CD14-positive monocyte (primary cell): ENCODE measurements at regions not wholly inside any gene's neighbourhood (a gene's known extent, or its start where the extent isn't known, plus 50 kb on each side); places are given as distances from the start of the nearest gene placed in this dataset.

Source experiments
- DNase-seq, 3 donors: peaks; one replicate each; pipeline ENCODE4 v3.0.0-alpha.2; 2011 to 2022
- H2AFZ ChIP-seq: 2 replicates; pipeline ENCODE4 v1.6.0; 2012; ENCODE audit warnings: mild to moderate bottlenecking, low read depth, low read length, inconsistent platforms; ENCODE audit not compliant: insufficient read depth, poor library complexity, severe bottlenecking
- H3K27ac ChIP-seq, 2 donors: 1 replicate in 1 of 2; 2 replicates in 1 of 2; pipeline ENCODE4 v1.5.1; 2012 to 2013; ENCODE audit warnings: low read length in 2 of 2, control low read depth in 1 of 2, inconsistent platforms in 1 of 2, low read depth in 1 of 2, mild to moderate bottlenecking in 1 of 2
- H3K27me3 ChIP-seq, 2 donors: one replicate each; pipeline versions ENCODE4 v1.6.0 to v1.6.1; 2011 to 2013; ENCODE audit warnings: low read length in 2 of 2; ENCODE audit not compliant: control insufficient read depth in 2 of 2, insufficient read depth in 2 of 2
- H3K36me3 ChIP-seq, 2 donors: replicated peaks in 1 of 2; 1 replicate in 1 of 2; 2 replicates in 1 of 2; pipeline versions ENCODE4 v1.5.1 to v1.6.1; 2012 to 2013; ENCODE audit warnings: low read length in 2 of 2, control low read depth in 1 of 2, inconsistent platforms in 1 of 2, mild to moderate bottlenecking in 1 of 2; ENCODE audit not compliant: insufficient read depth in 2 of 2, control insufficient read depth in 1 of 2
- H3K4me1 ChIP-seq, 2 donors: 1 replicate in 1 of 2; 2 replicates in 1 of 2; pipeline versions ENCODE4 v1.5.1 to v1.6.1; 2012 to 2013; ENCODE audit warnings: low read length in 2 of 2, control low read depth in 1 of 2, inconsistent platforms in 1 of 2, mild to moderate bottlenecking in 1 of 2, moderate library complexity in 1 of 2; ENCODE audit not compliant: insufficient read depth in 2 of 2, control insufficient read depth in 1 of 2
- H3K4me2 ChIP-seq: replicated peaks from 2 replicates; pipeline ENCODE3; 2012; ENCODE audit warnings: low read length, moderate library complexity, mild to moderate bottlenecking; ENCODE audit not compliant: poor library complexity, severe bottlenecking; ENCODE audit errors: extremely low read depth
- H3K4me3 ChIP-seq, 3 experiments: fragments of 200-600 bp in 1 of 3; sonication (generic) in 1 of 3; replicated peaks in 1 of 3; 1 replicate in 2 of 3; 2 replicates in 1 of 3; pipeline ENCODE4 v1.5.1; 2011 to 2013; ENCODE audit warnings: low read length in 3 of 3, mild to moderate bottlenecking in 3 of 3, control low read depth in 2 of 3, low read depth in 2 of 3, inconsistent platforms in 1 of 3, moderate library complexity in 1 of 3
- H3K79me2 ChIP-seq: 2 replicates; pipeline ENCODE4 v1.6.0; 2012; ENCODE audit warnings: mild to moderate bottlenecking, control low read depth, inconsistent platforms, low read length, moderate library complexity; ENCODE audit not compliant: insufficient read depth
- H3K9ac ChIP-seq: 2 replicates; pipeline ENCODE4 v1.6.0; 2017; ENCODE audit warnings: low read length, mild to moderate bottlenecking; ENCODE audit not compliant: insufficient read depth, poor library complexity, severe bottlenecking
- H3K9me3 ChIP-seq, 2 donors: replicated peaks in 1 of 2; 1 replicate in 1 of 2; 2 replicates in 1 of 2; pipeline versions ENCODE4 v1.5.1 to v1.6.1; 2012 to 2013; ENCODE audit warnings: low read length in 2 of 2, control low read depth in 1 of 2; ENCODE audit not compliant: control insufficient read depth in 1 of 2, insufficient read depth in 1 of 2
- H4K20me1 ChIP-seq: 2 replicates; pipeline ENCODE4 v1.6.0; 2012; ENCODE audit warnings: mild to moderate bottlenecking, low read length, control low read depth, moderate library complexity; ENCODE audit not compliant: insufficient read depth
- H3K27ac Mint-ChIP-seq, 7 donors: one replicate each; pipeline ENCODE4 v1.8.0; 2020; ENCODE audit warnings: mild to moderate bottlenecking in 7 of 7, mixed read lengths in 7 of 7, moderate library complexity in 6 of 7, inconsistent platforms in 2 of 7
- H3K27me3 Mint-ChIP-seq, 3 donors: one replicate each; pipeline ENCODE4 v1.8.0; 2021 to 2022; ENCODE audit warnings: low read depth in 3 of 3, mild to moderate bottlenecking in 3 of 3, mixed read lengths in 3 of 3, moderate library complexity in 3 of 3, inconsistent platforms in 1 of 3
- H3K36me3 Mint-ChIP-seq, 2 donors: one replicate each; pipeline ENCODE4 v1.8.0; 2020; ENCODE audit warnings: mixed read lengths in 2 of 2, inconsistent platforms in 1 of 2, mild to moderate bottlenecking in 1 of 2
- H3K4me1 Mint-ChIP-seq: one replicate; pipeline ENCODE4 v1.8.0; 2020; ENCODE audit warnings: mild to moderate bottlenecking, mixed read lengths
- H3K4me3 Mint-ChIP-seq, 2 donors: one replicate each; pipeline ENCODE4 v1.8.0; 2020; ENCODE audit warnings: mild to moderate bottlenecking in 2 of 2, mixed read lengths in 2 of 2, moderate library complexity in 1 of 2
- H3K9me3 Mint-ChIP-seq, 7 donors: one replicate each; pipeline ENCODE4 v1.8.0; 2020 to 2022; ENCODE audit warnings: mixed read lengths in 7 of 7, mild to moderate bottlenecking in 6 of 7, moderate library complexity in 6 of 7, inconsistent platforms in 2 of 7
- CTCF ChIP-seq: fragments of 200-600 bp; IDR thresholded peaks from one replicate; pipeline ENCODE4 v1.8.0; 2022; ENCODE audit warnings: antibody characterized with exemption, mild to moderate bottlenecking
- WGBS: methylation state at CpG from one replicate; pipeline ENCODE4 v1.1.5; 2013; ENCODE audit warnings: missing lambda C conversion rate; ENCODE audit not compliant: insufficient coverage; 5-methylcytosine and 5-hydroxymethylcytosine counted together
- intact Hi-C, 2 donors: fragments of 100-400 bp; cut with micrococcal nuclease; formaldehyde crosslinking; loops; one replicate each; pipeline versions ENCODE4 v1.15.0 to v1.15.1; 2023

- DNase-seq: no peak
- H3K4me3 Mint-ChIP-seq: no peak overlapping the region
- H3K9me3 Mint-ChIP-seq: peaks cover 0 to 8% (median 2%) of the 10 kb centered on the region in 7 donors
- intact Hi-C loops: no loop called here
- Histone ChIP-seq H4K20me1 (no peaks in the 10 kb centered on the region), H3K27me3 (peaks cover 0 to 3% of the 10 kb centered on the region in 2 donors), H3K9ac (no peak overlapping the region), H2AFZ (no peak overlapping the region), H3K4me3 (no peak overlapping the region), H3K36me3 (no peaks in the 10 kb centered on the region), H3K79me2 (no peaks in the 10 kb centered on the region), H3K4me1 (no peaks in the 10 kb centered on the region), H3K4me2 (no peak overlapping the region), H3K9me3 (peaks cover 0 to 5% of the 10 kb centered on the region in 2 donors), H3K27ac (no peak overlapping the region)
- no peak overlapping the region for H3K27ac Mint-ChIP-seq
- no peaks in the 10 kb centered on the region for H3K4me1 Mint-ChIP-seq
- 94% methylated on average over 4 of the region's 4 CpGs for WGBS
- no peak for TF ChIP-seq CTCF
- H3K27me3 Mint-ChIP-seq: peaks cover 16 to 37% (median 22%) of the 10 kb centered on the region in 3 donors
- no peaks in the 10 kb centered on the region for H3K36me3 Mint-ChIP-seq
Measured at GRCh38 chr20:43832961-43833360, 81.7 kb upstream of the TOX2 start.

- intact Hi-C loops: no loop called here
- H3K36me3 Mint-ChIP-seq: no peaks in the 10 kb centered on the region
- H3K4me3 ChIP-seq: no peak overlapping the region
Measured at GRCh38 chr20:43832096-43832816, 82.4 kb upstream of the TOX2 start.

More at GRCh38 chr20:43832096-43832816, 82.4 kb upstream of the TOX2 start:
- H3K4me3 Mint-ChIP-seq: no peak overlapping the region
- H3K27me3 Mint-ChIP-seq: peaks cover 9 to 34% (median 19%) of the 10 kb centered on the region in 3 donors
- Histone ChIP-seq H4K20me1 (no peaks in the 10 kb centered on the region), H3K27ac (no peak overlapping the region), H3K9ac (no peak overlapping the region), H3K4me2 (no peak overlapping the region), H2AFZ (no peak overlapping the region), H3K9me3 (peaks cover 0 to 5% of the 10 kb centered on the region in 2 donors), H3K27me3 (peaks cover 0 to 3% of the 10 kb centered on the region in 2 donors), H3K4me1 (no peaks in the 10 kb centered on the region), H3K79me2 (no peaks in the 10 kb centered on the region), H3K36me3 (no peaks in the 10 kb centered on the region)
- H3K9me3 Mint-ChIP-seq: peaks cover 0 to 8% (median 3%) of the 10 kb centered on the region in 7 donors
- WGBS: 64% methylated on average over 6 of the region's 9 CpGs
- no peak for TF ChIP-seq CTCF
- DNase-seq: no peak
- H3K27ac Mint-ChIP-seq: no peak overlapping the region
- no peaks in the 10 kb centered on the region for H3K4me1 Mint-ChIP-seq
